ENCODE measurements at regions not wholly inside any gene's neighbourhood (a gene's known extent, or its start where the extent isn't known, plus 50 kb on each side); places are given as distances from the start of the nearest gene placed in this dataset.

DNA sequence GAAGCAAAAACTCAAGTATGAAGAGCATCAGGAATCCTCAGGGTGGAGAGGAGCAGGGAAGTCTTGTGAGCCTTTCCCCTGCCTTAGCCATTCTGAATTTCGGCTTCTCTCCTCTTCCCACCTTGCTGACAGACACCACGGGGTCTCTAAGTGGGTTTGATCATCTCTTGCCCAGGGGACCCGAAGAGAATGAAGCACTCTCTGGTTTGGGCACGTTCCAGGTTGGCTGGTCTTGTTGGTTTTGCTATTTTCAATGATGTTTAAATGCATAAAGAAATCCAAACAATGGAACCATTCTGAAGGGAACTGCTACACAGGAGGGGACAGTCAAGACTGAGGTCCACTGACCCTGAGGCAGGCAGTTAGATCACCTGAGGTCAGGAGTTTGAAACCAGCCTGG, 131.7 kb downstream of the PXDC1 start:
- H3K4me1 ChIP-seq: no peaks in the 10 kb centered on the region
- H3K27me3 ChIP-seq (ENCODE audit: insufficient read depth in 3 of 3, low read length in 2 of 3): peaks cover 0 to 4% (median 0%) of the 10 kb centered on the region in 3 donors
- DNase-seq (no peak), ATAC-seq (no peak)
- no peaks in the 10 kb centered on the region for H3K36me3 ChIP-seq (ENCODE audit: insufficient read depth in 1 of 2, low read depth in 1 of 2)
- TF ChIP-seq, protein P1, sequence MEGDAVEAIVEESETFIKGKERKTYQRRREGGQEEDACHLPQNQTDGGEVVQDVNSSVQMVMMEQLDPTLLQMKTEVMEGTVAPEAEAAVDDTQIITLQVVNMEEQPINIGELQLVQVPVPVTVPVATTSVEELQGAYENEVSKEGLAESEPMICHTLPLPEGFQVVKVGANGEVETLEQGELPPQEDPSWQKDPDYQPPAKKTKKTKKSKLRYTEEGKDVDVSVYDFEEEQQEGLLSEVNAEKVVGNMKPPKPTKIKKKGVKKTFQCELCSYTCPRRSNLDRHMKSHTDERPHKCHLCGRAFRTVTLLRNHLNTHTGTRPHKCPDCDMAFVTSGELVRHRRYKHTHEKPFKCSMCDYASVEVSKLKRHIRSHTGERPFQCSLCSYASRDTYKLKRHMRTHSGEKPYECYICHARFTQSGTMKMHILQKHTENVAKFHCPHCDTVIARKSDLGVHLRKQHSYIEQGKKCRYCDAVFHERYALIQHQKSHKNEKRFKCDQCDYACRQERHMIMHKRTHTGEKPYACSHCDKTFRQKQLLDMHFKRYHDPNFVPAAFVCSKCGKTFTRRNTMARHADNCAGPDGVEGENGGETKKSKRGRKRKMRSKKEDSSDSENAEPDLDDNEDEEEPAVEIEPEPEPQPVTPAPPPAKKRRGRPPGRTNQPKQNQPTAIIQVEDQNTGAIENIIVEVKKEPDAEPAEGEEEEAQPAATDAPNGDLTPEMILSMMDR (IDR thresholded peaks at IDR 0.05): no peak
- intact Hi-C loops (cut with DNase I): loop anchor here in 1 of 2 donors (10.0 kb wide), 1 partner anchor 345 kb away; no protein-coding TSS in a partner anchor
- no peak overlapping the region for H3K27ac ChIP-seq
- H3K4me3 ChIP-seq: no peak overlapping the region
- WGBS, 3 donors: 68 to 84% (median 81%) methylated on average over 4 of the region's 4 CpGs
- no peaks in the 10 kb centered on the region for H3K9me3 ChIP-seq

DNA sequence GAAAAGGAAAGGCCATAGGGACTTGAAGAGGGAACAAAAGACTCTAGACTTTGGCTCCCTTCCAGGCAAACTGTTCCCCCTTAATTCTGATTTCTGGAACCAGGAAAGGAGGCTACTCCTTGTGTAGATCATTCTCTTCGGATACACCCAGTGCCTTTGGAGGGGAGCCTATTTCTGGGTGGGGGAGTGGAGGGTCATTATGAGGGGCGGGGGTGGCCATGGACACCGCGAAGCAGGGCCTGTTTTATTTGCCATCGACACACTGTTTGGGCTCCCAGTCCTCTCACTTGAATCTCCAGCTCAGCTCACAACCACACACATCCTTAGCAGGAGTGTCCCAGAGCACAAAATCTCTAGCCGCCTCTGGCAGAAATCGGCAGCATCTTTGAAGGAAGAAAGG, 132.3 kb downstream of the PXDC1 start:
- no peaks in the 10 kb centered on the region for H3K36me3 ChIP-seq (ENCODE audit: insufficient read depth in 1 of 2, low read depth in 1 of 2)
- 84 to 91% (median 90%) methylated on average over 7 of the region's 7 CpGs for WGBS, 3 donors
- peaks cover 0 to 4% (median 0%) of the 10 kb centered on the region in 3 donors for H3K27me3 ChIP-seq (ENCODE audit: insufficient read depth in 3 of 3, low read length in 2 of 3)
- intact Hi-C loops (cut with DNase I): loop anchor here in 1 of 2 donors (10.0 kb wide), 1 partner anchor 344 kb away; no protein-coding TSS in a partner anchor
- ATAC-seq (no peak), DNase-seq (no peak)
- H3K4me3 ChIP-seq: no peak overlapping the region
- H3K4me1 ChIP-seq: no peaks in the 10 kb centered on the region
- H3K9me3 ChIP-seq: no peaks in the 10 kb centered on the region
- TF ChIP-seq, protein P1 (IDR thresholded peaks at IDR 0.05): no peak
- H3K27ac ChIP-seq: no peak overlapping the region

DNA sequence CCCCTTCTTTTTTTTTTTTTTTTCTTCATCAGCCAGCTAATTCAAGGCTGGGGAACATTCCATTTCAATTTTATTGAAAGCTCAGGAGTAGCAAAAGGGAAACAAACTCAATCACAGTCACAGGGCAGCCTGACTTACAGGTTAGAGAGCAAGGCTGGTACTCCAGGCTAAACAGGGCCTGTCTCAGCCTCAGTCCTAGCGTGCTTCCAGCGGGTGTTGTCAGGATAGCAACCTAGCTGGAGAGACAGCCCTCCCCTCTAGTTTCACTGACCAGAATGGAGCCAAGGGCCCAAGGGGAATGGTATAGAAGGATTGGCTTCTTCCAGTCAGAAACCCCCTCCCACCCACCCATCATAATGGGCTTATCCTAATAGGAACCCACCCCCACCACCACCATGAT, 132.9 kb downstream of the PXDC1 start:
- intact Hi-C loops (cut with DNase I): loop anchor here in 1 of 2 donors (10.0 kb wide), 1 partner anchor 344 kb away; no protein-coding TSS in a partner anchor

DNA sequence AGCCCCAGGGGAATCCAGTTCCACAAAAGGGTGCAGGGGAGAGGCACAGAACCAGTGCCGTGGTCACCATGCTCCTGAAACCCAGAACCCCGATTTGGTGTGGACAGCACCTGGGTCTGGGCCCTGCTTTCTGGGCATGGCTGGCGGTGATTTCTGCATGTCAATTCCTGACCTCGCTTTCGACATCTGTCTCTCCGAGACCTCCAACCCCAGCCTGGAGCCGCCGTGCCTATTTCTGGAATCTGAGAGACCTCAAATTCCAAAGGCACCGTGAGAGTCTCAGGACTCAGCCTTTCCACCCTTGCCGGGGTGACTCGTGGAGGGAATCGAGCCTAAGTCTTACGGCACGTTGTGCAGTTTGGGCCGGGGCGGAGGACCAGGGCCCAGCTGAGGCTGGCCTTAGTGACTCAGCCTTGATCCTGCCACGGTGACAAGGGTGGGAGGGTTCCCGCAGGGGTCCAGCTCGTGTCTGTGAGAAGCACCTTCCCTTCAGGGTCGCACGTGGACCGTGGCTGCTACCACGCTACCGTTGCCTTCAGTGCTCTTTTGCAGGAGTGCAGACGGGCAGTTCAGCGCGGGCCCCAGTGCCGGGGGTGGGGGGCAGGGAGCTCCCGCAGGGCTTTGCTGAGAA, 133.7 kb downstream of the PXDC1 start:
- no peaks in the 10 kb centered on the region for H3K36me3 ChIP-seq (ENCODE audit: insufficient read depth in 1 of 2, low read depth in 1 of 2)
- no peak overlapping the region for H3K27ac ChIP-seq
- H3K4me1 ChIP-seq: no peaks in the 10 kb centered on the region
- H3K4me3 ChIP-seq: no peak overlapping the region
- TF ChIP-seq, protein P1 (IDR thresholded peaks at IDR 0.05): no peak
- ATAC-seq: no peak
- intact Hi-C loops (cut with DNase I): loop anchor here in 1 of 2 donors (10.0 kb wide), 1 partner anchor 343 kb away; no protein-coding TSS in a partner anchor
- no peaks in the 10 kb centered on the region for H3K27me3 ChIP-seq (ENCODE audit: insufficient read depth in 3 of 3, low read length in 2 of 3)
- WGBS, 3 donors: 73 to 82% (median 74%) methylated on average over 29 of the region's 29 CpGs
- H3K9me3 ChIP-seq: no peaks in the 10 kb centered on the region
- DNase-seq: no peak

More for the DNA sequence above, 132.9 kb downstream of the PXDC1 start:
- Histone ChIP-seq H3K4me3 (no peak overlapping the region), H3K27ac (no peak overlapping the region), H3K4me1 (no peaks in the 10 kb centered on the region), H3K27me3 (ENCODE audit: insufficient read depth in 3 of 3, low read length in 2 of 3) (peaks cover 0 to 2% (median 0%) of the 10 kb centered on the region in 3 donors), H3K36me3 (ENCODE audit: insufficient read depth in 1 of 2, low read depth in 1 of 2) (no peaks in the 10 kb centered on the region), H3K9me3 (no peaks in the 10 kb centered on the region)
- DNase-seq: no peak
- TF ChIP-seq, protein P1 (IDR thresholded peaks at IDR 0.05): no peak
- 94 to 97% (median 94%) methylated on average over 2 of the region's 2 CpGs for WGBS, 3 donors
- ATAC-seq: no peak
